NCI-H524 treated with DMSO at 0.1 percent for 48 hours (cell line): ENCODE measurements at regions not wholly inside any gene's neighbourhood (a gene's known extent, or its start where the extent isn't known, plus 50 kb on each side); places are given as distances from the start of the nearest gene placed in this dataset.
A peak's percentile ranks its signal among the peaks of the same experiment; 100 is the strongest.
"Not testable (repeated sequence)": the region's sequence is repeated elsewhere in the genome, so short reads cannot be mapped to it uniquely, and the experiment has no call there.

Experiments
- DNase-seq: peaks from one replicate; lab custom pipeline; 2025; lab: John Stamatoyannopoulos, UW

GRCh38 chr20:47983642-47984041 is 198.4 kb upstream of the SULF2 start:
- not testable (repeated sequence) for DNase-seq

- DNase-seq: no peak
Measured at GRCh38 chr20:47982574-47983360, 197.5 kb upstream of the SULF2 start.

DNA sequence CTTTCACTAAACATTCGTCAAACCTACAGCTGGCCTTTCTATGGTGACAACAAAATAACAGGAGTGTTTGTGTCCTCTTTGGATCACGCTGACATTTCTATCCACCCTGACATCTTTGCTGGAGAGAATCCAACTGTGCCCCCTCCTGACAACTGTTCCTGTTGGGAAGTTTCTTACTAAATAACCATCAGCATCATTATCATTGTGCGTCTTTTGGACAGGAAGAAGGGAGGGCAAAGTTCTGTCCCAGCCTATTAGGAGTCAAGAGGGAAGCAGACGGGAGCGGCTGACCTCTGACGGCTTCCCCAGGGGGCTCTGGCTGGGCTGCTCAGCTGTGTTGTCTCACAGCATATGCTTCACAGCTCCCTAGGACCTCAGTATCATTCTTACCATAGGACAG is 195.9 kb upstream of the SULF2 start:
- DNase-seq: no peak

GRCh38 chr20:47980336-47981177 is 195.3 kb upstream of the SULF2 start:
- no peak for DNase-seq

DNA sequence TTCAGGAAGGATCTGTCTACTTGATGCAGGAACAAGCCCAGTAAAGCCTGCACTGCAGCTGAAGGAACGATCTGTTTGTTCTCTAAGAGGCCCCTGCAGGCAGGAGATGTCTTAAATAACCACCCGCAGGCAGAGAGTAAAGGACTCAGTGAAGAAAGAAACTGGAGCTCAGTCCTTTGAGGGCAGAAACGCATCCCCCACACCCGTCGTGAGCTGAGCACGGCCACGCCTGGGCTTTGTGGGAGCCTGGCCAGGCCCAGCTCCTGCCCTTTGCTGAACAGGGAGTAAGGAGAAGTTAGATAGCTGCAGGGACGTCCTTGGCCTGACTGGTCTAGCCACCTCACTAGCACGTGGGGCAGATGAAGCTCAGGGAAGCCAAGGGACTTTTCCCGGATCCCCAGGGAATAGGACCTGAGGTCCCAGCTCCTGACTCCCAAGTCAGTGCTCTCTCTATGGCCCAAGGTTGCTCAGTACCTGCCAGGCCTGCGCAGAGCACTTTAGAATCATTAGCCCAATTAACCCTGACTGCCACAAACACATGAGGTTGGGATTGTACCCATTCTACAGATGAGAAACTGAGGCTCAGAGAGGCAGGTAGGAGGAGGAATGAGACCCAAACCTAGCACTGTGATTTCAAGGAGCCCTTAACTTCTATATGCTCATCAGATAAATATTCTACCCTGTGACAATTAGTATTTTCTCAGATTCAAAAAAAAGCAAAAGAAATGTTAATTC is 194.2 kb upstream of the SULF2 start:
- DNase-seq: not testable (repeated sequence)

- not testable (repeated sequence) for DNase-seq
Measured at GRCh38 chr20:47978428-47979120, 193.3 kb upstream of the SULF2 start.

DNA sequence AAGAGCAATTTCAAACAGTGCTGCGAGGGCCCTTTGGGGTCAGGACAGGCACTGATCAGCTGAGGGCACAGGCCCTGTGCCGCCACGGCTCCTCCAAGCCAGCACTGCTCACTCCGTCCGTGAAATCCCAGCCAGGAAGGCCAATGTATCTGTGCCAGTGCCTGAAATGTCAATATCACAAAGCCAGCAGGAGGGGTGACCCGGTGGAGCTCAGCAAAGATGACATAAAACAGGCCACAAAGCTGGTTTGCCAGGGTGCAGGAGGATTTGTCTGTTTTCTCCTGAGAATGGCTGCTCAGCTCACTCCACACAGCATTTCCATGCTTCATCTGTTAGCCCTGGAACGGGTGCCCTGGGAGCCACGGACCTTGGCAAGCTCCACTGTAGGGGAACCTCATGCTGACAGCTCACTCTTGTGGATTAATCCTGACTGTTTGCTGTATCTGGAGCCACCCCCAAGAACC is 192.5 kb upstream of the SULF2 start:
- DNase-seq: not testable (repeated sequence)

DNA sequence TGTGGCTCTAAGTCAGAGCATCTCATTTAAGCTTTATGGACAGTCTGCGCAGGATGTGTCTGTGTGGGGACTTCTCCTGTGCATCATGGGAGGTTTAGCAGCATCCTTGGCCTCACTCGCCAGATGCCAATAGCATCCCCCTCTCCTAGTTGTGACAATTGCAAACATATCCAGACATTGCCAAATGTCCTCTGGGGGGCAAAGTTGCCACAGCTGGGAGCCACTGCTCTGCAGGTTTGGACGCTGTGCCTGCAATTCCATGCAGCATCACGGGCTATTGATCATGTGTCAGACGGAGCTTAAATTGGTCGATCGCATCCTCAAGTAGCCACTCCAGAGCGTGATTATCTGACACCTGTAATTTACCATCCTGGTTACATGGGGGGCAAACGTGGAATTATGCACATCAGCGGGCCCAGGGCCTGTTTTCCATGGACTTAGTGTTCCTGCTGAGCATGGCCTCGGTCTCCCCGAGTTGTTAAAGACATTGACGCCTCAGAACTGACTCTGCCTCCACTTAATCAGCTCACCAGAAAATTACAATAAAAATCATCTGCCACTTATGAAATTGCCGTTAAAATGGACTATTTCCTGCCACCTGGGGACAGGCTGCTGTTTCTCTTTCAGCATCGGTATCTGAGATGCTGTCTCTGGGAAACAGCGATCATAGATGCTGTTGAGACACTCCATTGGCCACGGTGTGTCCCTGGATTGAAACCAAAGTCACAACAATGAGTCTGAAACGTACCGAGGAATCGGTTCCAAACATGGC is 191.9 kb upstream of the SULF2 start:
- peak; percentile 42 for DNase-seq

DNA sequence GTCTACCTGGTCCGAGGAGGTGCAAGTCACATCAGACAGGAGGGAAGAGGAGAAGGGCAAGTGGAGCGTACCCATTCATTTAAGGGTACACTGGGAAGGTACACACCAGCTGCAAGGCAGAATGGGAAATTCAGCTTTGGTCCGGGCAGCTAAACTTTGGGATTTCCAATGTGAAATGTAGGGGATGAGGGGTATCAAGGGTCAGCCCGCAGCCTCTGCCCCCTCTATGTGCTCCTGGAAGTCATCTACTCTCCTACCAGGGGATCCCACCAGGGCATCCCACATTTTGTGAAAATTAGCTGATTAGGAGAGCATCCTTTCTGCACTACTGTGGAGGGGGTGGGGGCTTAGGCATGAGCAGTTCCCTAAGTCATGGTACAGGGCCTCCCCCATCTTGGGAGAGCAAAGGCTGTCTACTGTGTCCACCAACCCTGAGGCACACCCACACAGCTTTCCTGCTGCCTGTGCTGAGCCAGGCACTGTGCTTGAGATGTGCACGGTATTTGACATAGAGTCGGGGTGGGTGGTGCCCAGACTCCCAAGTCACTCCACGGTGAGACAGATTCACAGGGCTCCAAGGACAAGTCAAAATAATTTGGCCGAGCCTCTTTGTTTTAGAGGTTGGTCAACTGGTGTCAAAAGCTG is 189.1 kb upstream of the SULF2 start:
- DNase-seq: no peak

DNA sequence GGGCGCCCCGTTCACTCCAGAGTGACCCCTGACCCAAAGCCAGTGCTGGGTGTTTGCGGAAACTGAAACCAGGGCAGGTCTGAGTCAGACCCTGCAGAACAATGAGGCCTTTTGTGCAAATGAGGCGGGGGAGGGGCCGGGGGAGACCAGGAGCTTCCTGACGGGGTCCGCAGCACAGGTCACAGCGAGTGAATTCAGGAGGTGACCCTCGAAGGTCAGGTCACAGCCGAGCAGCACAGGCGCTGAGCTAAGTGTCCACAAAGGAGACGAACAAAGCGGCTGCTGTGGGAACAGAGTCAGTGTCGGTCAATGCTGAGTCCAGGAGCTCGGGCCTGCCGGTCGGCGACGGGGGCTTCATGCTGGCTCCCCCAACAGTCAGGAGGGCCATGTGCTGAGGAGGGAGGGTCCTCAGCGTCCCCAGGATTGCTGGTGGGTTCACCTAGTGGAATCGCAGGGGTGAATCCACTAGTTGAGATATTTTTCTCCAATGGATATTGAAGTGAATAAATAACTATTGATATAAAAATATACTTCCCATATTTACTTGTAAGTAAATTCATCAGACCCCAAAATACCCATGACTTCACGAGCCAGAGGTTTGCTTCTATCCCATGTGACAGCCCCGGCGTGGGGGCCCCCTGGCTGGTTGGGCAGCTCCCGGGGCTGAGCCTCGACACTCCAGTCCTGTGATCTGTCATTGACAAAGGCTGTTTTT is 188.4 kb upstream of the SULF2 start:
- DNase-seq: no peak

DNA sequence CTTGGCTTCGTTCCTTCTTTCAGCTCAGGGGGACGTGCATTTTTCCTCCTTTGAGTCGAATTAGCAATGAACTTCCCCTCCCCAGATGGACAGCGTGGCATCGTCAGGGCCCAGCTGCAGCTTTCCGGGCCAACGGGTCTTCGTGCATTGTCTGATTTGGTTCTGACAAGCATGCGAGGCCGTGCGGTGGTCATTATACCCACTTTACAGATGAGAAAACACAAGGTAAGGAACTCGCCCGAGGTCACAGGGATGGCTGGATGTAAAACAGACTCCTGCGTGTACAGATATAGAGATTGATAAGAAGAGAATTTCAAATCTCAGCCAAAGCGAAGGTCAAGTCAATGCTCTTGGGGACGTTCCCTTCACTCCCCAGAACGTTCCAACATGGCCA is 187.6 kb upstream of the SULF2 start:
- DNase-seq: no peak

GRCh38 chr20:47972297-47972915 is 187.1 kb upstream of the SULF2 start:
- not testable (repeated sequence) for DNase-seq

DNA sequence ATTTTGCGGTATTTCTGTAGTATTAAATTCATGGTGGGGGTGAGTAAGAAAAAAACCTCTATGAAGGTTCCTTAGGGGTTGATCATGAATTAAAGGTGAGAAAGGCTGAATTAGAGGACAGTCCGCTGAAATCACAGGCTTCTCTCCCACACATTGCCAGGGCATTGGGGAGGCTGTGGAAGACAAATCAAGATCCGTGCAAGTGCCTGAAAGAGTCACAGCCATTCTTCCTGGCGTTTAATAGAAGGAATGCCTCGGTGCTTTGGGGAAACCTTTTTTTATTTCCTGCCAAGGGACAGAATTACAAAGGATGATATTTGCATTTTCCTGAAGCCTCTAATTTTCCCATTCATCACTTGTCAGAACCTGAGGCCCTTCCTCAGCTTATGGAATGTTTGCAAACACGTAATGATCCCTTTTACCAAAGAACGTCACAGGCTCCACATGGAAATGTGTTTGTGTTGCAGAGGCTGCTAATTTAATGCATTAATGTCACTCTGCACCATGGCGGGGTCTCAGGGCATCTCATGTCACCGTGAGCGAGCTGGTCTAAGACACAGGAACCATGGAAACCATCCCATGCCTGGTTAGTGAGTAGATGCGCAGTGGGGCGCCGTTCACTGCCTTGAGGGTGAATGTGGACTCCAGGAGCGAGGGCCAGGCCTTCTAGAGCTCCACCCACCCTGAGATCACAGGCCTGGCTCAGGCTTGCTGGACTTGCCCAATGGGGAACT is 185.9 kb upstream of the SULF2 start:
- DNase-seq: no peak

- no peak for DNase-seq
Measured at GRCh38 chr20:47970282-47970903, 185.1 kb upstream of the SULF2 start.

GRCh38 chr20:47969426-47969825 is 184.1 kb upstream of the SULF2 start:
- no peak for DNase-seq

GRCh38 chr20:47968541-47969310 is 183.4 kb upstream of the SULF2 start:
- DNase-seq: no peak

GRCh38 chr20:47964149-47964548 is 178.9 kb upstream of the SULF2 start:
- no peak for DNase-seq
